HG03066 (cell line): ENCODE measurements at regions not wholly inside any gene's neighbourhood (a gene's known extent, or its start where the extent isn't known, plus 50 kb on each side); places are given as distances from the start of the nearest gene placed in this dataset.

Source experiments
- ATAC-seq: cut with Tn5 transposase; IDR thresholded peaks from one replicate; pipeline ENCODE4 v1.9.1; 2021; ENCODE audit warnings: low read depth; ENCODE audit not compliant: unreplicated experiment

GRCh38 chr10:3866332-3866731 lies 81.3 kb upstream of the KLF6 start:
- ATAC-seq = no peak

- no peak for ATAC-seq
Measured at GRCh38 chr10:3865565-3865964, 80.6 kb upstream of the KLF6 start.

GRCh38 chr10:3861795-3862194 lies 76.8 kb upstream of the KLF6 start:
- no peak for ATAC-seq

- ATAC-seq = no peak
Measured at GRCh38 chr10:3858051-3858845, 73.2 kb upstream of the KLF6 start.

- no peak for ATAC-seq
Measured at GRCh38 chr10:3857318-3857717, 72.3 kb upstream of the KLF6 start.

GRCh38 chr10:3856593-3856992 lies 71.6 kb upstream of the KLF6 start:
- ATAC-seq = no peak

GRCh38 chr10:3853547-3854303 lies 68.7 kb upstream of the KLF6 start:
- ATAC-seq = no peak

GRCh38 chr10:3853016-3853415 lies 68.0 kb upstream of the KLF6 start:
- ATAC-seq = no peak

- ATAC-seq = peak; percentile 81
Measured at GRCh38 chr10:3852147-3852904, 67.3 kb upstream of the KLF6 start.

GRCh38 chr10:3850999-3851937 lies 66.3 kb upstream of the KLF6 start:
- ATAC-seq = peak; percentile 45

- no peak for ATAC-seq
Measured at GRCh38 chr10:3848775-3849635, 64.0 kb upstream of the KLF6 start.

- no peak for ATAC-seq
Measured at GRCh38 chr10:3848005-3848774, 63.2 kb upstream of the KLF6 start.

GRCh38 chr10:3846736-3847135 lies 61.7 kb upstream of the KLF6 start:
- no peak for ATAC-seq

GRCh38 chr10:3844491-3845025 lies 59.5 kb upstream of the KLF6 start:
- no peak for ATAC-seq

GRCh38 chr10:3838460-3839437 lies 53.7 kb upstream of the KLF6 start:
- no peak for ATAC-seq

GRCh38 chr10:3837647-3838459 lies 52.8 kb upstream of the KLF6 start:
- ATAC-seq = no peak
